A549 (cell line): ENCODE measurements at regions not wholly inside any gene's neighbourhood (a gene's known extent, or its start where the extent isn't known, plus 50 kb on each side); places are given as distances from the start of the nearest gene placed in this dataset.

Experiments
- CEBPB ChIP-seq, 2 experiments: fragments of >200 bp in 1 of 2; sonication (Bioruptor Twin) in 1 of 2; formaldehyde crosslinking in 1 of 2; IDR thresholded peaks; 2 replicates each; pipeline ENCODE4 v1.6.1; 2012 to 2016
- HOXA7 ChIP-seq: fragments of 250-450 bp; sonication (Bioruptor Pico); IDR thresholded peaks from 2 replicates; pipeline ENCODE4 v1.5.0; 2020; ENCODE audit warnings: mild to moderate bottlenecking, moderate library complexity
- JUN ChIP-seq, 2 experiments: fragments of >200 bp; sonication (Bioruptor Twin); formaldehyde crosslinking; IDR thresholded peaks; 2 replicates in 1 of 2; 3 replicates in 1 of 2; pipeline ENCODE4 v1.6.1; 2016 to 2017
- KDM1A ChIP-seq: fragments of 200-600 bp; sonication (generic); IDR thresholded peaks from 2 replicates; pipeline ENCODE4 v1.6.1; 2016; ENCODE audit warnings: low read depth, mild to moderate bottlenecking
- NPAS2 ChIP-seq: fragments of 250-450 bp; sonication (Bioruptor Pico); IDR thresholded peaks from 2 replicates; pipeline ENCODE4 v1.8.0; 2022; ENCODE audit warnings: mild to moderate bottlenecking, moderate library complexity, borderline replicate concordance
- PBX3 ChIP-seq: IDR thresholded peaks from 2 replicates; pipeline ENCODE4 v1.6.1; 2012
- POLR2A ChIP-seq: IDR thresholded peaks from 2 replicates; pipeline ENCODE4 v1.6.1; 2012; ENCODE audit warnings: mild to moderate bottlenecking, low read length
- POLR2AphosphoS2 ChIP-seq: conservative IDR thresholded peaks from 2 replicates; pipeline ENCODE4 v1.6.1; 2012; ENCODE audit warnings: low read length, improper control_type of control experiment, inconsistent platforms
- RFX5 ChIP-seq: fragments of 450-650 bp; IDR thresholded peaks from 2 replicates; pipeline ENCODE4 v1.7.1; 2014; ENCODE audit warnings: antibody characterized with exemption, mild to moderate bottlenecking, moderate library complexity
- TF ChIP-seq, protein P1 (sequence below): fragments of 200-600 bp; sonication (generic); IDR thresholded peaks from 2 replicates; pipeline ENCODE4 v1.6.1; 2016; ENCODE audit warnings: antibody characterized with exemption, mild to moderate bottlenecking, moderate library complexity
- TF ChIP-seq, protein P2 (sequence below): fragments of >200 bp; sonication (Bioruptor Twin); formaldehyde crosslinking; IDR thresholded peaks from 3 replicates; pipeline ENCODE4 v1.5.1; 2016
- TF ChIP-seq, protein P3 (sequence below): fragments of 450-650 bp; IDR thresholded peaks from 2 replicates; pipeline ENCODE4 v1.6.1; 2014; ENCODE audit warnings: antibody characterized with exemption
- TF ChIP-seq, protein P4 (sequence below): IDR thresholded peaks from 2 replicates; pipeline ENCODE4 v1.6.1; 2012; ENCODE audit warnings: low read depth, borderline replicate concordance
- TF ChIP-seq, protein P5 (sequence below): IDR thresholded peaks from 2 replicates; pipeline ENCODE4 v1.6.1; 2012

DNA sequence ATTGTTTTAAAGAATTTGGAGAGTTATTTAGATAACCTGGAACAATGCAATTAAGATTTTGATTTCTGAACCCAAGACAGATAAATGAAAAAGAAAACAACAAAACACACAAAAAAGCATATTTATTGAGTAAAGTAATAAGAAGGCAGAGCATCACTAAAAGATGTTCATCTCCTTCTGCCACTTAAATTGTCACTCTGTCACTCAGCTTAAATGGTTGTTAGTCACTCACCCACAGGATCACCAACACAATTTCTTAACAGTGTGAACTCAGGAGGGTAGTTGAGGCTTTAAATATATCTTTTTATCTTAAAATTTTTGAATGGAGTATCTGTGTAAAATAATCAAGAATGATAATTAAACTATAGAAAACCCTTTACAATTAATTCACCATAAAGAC is 1215.5 kb upstream of the PCDH20 start:
- TF ChIP-seq, protein P1, sequence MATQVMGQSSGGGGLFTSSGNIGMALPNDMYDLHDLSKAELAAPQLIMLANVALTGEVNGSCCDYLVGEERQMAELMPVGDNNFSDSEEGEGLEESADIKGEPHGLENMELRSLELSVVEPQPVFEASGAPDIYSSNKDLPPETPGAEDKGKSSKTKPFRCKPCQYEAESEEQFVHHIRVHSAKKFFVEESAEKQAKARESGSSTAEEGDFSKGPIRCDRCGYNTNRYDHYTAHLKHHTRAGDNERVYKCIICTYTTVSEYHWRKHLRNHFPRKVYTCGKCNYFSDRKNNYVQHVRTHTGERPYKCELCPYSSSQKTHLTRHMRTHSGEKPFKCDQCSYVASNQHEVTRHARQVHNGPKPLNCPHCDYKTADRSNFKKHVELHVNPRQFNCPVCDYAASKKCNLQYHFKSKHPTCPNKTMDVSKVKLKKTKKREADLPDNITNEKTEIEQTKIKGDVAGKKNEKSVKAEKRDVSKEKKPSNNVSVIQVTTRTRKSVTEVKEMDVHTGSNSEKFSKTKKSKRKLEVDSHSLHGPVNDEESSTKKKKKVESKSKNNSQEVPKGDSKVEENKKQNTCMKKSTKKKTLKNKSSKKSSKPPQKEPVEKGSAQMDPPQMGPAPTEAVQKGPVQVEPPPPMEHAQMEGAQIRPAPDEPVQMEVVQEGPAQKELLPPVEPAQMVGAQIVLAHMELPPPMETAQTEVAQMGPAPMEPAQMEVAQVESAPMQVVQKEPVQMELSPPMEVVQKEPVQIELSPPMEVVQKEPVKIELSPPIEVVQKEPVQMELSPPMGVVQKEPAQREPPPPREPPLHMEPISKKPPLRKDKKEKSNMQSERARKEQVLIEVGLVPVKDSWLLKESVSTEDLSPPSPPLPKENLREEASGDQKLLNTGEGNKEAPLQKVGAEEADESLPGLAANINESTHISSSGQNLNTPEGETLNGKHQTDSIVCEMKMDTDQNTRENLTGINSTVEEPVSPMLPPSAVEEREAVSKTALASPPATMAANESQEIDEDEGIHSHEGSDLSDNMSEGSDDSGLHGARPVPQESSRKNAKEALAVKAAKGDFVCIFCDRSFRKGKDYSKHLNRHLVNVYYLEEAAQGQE, result no peak
- TF ChIP-seq NPAS2 (no peak), POLR2A (no peak), POLR2AphosphoS2 (no peak), KDM1A (no peak), JUN (IDR thresholded peaks at IDR 0.05) (no peak), PBX3 (no peak), HOXA7 (CRISPR knock-in tag) (no peak), CEBPB (IDR thresholded peaks at IDR 0.05) (no peak), RFX5 (no peak)
- TF ChIP-seq, protein P2, sequence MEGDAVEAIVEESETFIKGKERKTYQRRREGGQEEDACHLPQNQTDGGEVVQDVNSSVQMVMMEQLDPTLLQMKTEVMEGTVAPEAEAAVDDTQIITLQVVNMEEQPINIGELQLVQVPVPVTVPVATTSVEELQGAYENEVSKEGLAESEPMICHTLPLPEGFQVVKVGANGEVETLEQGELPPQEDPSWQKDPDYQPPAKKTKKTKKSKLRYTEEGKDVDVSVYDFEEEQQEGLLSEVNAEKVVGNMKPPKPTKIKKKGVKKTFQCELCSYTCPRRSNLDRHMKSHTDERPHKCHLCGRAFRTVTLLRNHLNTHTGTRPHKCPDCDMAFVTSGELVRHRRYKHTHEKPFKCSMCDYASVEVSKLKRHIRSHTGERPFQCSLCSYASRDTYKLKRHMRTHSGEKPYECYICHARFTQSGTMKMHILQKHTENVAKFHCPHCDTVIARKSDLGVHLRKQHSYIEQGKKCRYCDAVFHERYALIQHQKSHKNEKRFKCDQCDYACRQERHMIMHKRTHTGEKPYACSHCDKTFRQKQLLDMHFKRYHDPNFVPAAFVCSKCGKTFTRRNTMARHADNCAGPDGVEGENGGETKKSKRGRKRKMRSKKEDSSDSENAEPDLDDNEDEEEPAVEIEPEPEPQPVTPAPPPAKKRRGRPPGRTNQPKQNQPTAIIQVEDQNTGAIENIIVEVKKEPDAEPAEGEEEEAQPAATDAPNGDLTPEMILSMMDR, result no peak
- TF ChIP-seq, protein P3, sequence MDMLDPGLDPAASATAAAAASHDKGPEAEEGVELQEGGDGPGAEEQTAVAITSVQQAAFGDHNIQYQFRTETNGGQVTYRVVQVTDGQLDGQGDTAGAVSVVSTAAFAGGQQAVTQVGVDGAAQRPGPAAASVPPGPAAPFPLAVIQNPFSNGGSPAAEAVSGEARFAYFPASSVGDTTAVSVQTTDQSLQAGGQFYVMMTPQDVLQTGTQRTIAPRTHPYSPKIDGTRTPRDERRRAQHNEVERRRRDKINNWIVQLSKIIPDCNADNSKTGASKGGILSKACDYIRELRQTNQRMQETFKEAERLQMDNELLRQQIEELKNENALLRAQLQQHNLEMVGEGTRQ, result no peak
- TF ChIP-seq, protein P4, sequence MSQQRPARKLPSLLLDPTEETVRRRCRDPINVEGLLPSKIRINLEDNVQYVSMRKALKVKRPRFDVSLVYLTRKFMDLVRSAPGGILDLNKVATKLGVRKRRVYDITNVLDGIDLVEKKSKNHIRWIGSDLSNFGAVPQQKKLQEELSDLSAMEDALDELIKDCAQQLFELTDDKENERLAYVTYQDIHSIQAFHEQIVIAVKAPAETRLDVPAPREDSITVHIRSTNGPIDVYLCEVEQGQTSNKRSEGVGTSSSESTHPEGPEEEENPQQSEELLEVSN, result no peak
- TF ChIP-seq, protein P5, sequence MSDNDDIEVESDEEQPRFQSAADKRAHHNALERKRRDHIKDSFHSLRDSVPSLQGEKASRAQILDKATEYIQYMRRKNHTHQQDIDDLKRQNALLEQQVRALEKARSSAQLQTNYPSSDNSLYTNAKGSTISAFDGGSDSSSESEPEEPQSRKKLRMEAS, result no peak
